ENCODE measurements at regions not wholly inside any gene's neighbourhood (a gene's known extent, or its start where the extent isn't known, plus 50 kb on each side); places are given as distances from the start of the nearest gene placed in this dataset.

DNA sequence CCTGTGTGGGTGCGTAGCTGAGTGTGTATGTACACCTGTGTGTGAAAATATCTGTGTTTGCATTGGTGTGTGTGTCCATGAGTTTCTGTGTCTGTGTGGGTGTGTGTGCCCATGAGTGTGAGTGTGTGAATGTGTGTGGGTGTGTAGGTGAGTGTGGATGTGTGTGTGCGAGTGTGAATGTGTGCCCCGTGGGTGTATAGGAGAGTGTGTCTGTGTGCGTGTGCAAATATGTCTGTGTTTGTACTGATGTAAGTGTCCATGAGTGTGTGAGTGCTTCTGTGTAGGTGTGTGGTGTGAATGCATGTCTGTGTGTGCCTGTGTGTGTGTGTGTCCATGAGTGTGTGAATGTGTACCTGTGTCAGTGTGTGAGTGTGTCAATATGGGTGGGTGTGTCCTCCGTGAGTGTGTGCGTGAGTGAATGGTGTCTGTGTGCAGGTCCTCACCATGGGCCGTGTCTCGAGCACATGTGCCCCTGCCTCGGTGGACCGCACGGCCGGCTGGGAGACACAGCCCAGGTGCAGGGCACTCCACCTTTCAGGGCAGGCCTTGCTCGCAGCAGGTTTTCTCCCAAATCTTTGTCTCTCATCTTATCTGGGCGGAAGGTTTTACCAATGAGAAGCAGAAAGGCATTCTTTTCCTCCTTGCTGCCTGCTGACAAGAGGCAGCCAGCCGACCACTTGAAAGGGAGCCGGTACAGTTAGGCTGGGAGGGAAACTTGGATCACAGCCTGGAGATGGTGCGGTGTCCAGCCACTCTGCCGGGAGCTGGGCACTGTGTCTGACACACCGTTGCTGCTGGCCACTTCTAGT is 107.1 kb upstream of the FAM20C start:
- TF ChIP-seq, protein P1, sequence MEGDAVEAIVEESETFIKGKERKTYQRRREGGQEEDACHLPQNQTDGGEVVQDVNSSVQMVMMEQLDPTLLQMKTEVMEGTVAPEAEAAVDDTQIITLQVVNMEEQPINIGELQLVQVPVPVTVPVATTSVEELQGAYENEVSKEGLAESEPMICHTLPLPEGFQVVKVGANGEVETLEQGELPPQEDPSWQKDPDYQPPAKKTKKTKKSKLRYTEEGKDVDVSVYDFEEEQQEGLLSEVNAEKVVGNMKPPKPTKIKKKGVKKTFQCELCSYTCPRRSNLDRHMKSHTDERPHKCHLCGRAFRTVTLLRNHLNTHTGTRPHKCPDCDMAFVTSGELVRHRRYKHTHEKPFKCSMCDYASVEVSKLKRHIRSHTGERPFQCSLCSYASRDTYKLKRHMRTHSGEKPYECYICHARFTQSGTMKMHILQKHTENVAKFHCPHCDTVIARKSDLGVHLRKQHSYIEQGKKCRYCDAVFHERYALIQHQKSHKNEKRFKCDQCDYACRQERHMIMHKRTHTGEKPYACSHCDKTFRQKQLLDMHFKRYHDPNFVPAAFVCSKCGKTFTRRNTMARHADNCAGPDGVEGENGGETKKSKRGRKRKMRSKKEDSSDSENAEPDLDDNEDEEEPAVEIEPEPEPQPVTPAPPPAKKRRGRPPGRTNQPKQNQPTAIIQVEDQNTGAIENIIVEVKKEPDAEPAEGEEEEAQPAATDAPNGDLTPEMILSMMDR (IDR thresholded peaks at IDR 0.05; ENCODE audit: poor library complexity): no peak
- TF ChIP-seq EZH2 (IDR thresholded peaks at IDR 0.05; ENCODE audit: borderline replicate concordance): no peak
- no peak for TF ChIP-seq EZH2phosphoT487 (IDR thresholded peaks at IDR 0.05; ENCODE audit: low read depth, severe bottlenecking, unreplicated experiment)

Data from hepatocyte (in vitro differentiated cells).